ENCODE measurements at regions not wholly inside any gene's neighbourhood (a gene's known extent, or its start where the extent isn't known, plus 50 kb on each side); places are given as distances from the start of the nearest gene placed in this dataset.
A peak's percentile ranks its signal among the peaks of the same experiment; 100 is the strongest.

GRCh38 chr13:30123575-30123974 lies 183.8 kb downstream of the KATNAL1 start:
- DNase-seq (ENCODE audit: low read depth) = no peak
- no peak overlapping the region for H3K4me3 ChIP-seq (ENCODE audit: control insufficient read depth, low read depth, low read length)
- no peak for TF ChIP-seq CTCF (conservative IDR thresholded peaks at IDR 0.05; ENCODE audit: control insufficient read depth, insufficient read depth, low read depth, low read length)

- DNase-seq (ENCODE audit: low read depth) = no peak
- TF ChIP-seq CTCF (conservative IDR thresholded peaks at IDR 0.05; ENCODE audit: control insufficient read depth, insufficient read depth, low read depth, low read length) = no peak
- no peak overlapping the region for H3K4me3 ChIP-seq (ENCODE audit: control insufficient read depth, low read depth, low read length)
These were observed 185.7 kb downstream of the KATNAL1 start for GRCh38 chr13:30121666-30122065.

- TF ChIP-seq CTCF (conservative IDR thresholded peaks at IDR 0.05; ENCODE audit: control insufficient read depth, insufficient read depth, low read depth, low read length) = no peak
- no peak for DNase-seq (ENCODE audit: low read depth)
- no peak overlapping the region for H3K4me3 ChIP-seq (ENCODE audit: control insufficient read depth, low read depth, low read length)
These were observed 186.1 kb downstream of the KATNAL1 start for GRCh38 chr13:30121244-30121643.

- H3K4me3 ChIP-seq (ENCODE audit: control insufficient read depth, low read depth, low read length) = no peak overlapping the region
- DNase-seq (ENCODE audit: low read depth) = no peak
- TF ChIP-seq CTCF (conservative IDR thresholded peaks at IDR 0.05; ENCODE audit: control insufficient read depth, insufficient read depth, low read depth, low read length) = no peak
These were observed 187.1 kb downstream of the KATNAL1 start for GRCh38 chr13:30120133-30120822.

- DNase-seq (ENCODE audit: low read depth) = peak; percentile 70
- H3K4me3 ChIP-seq (ENCODE audit: control insufficient read depth, low read depth, low read length) = no peak overlapping the region
- TF ChIP-seq CTCF (conservative IDR thresholded peaks at IDR 0.05; ENCODE audit: control insufficient read depth, insufficient read depth, low read depth, low read length) = no peak
These were observed 187.9 kb downstream of the KATNAL1 start for GRCh38 chr13:30119476-30119875.

- no peak for DNase-seq (ENCODE audit: low read depth)
- H3K4me3 ChIP-seq (ENCODE audit: control insufficient read depth, low read depth, low read length) = no peak overlapping the region
- no peak for TF ChIP-seq CTCF (conservative IDR thresholded peaks at IDR 0.05; ENCODE audit: control insufficient read depth, insufficient read depth, low read depth, low read length)
These were observed 191.0 kb downstream of the KATNAL1 start for GRCh38 chr13:30116379-30116778.

GRCh38 chr13:30115257-30115600 lies 192.1 kb downstream of the KATNAL1 start:
- DNase-seq (ENCODE audit: low read depth) = no peak
- H3K4me3 ChIP-seq (ENCODE audit: control insufficient read depth, low read depth, low read length) = peak overlapping the region; percentile 20
- no peak for TF ChIP-seq CTCF (conservative IDR thresholded peaks at IDR 0.05; ENCODE audit: control insufficient read depth, insufficient read depth, low read depth, low read length)
